ENCODE measurements at regions not wholly inside any gene's neighbourhood (a gene's known extent, or its start where the extent isn't known, plus 50 kb on each side); places are given as distances from the start of the nearest gene placed in this dataset.

GRCh38 chr11:112643416-112643815 lies 317.8 kb upstream of the NCAM1 start:
- no peaks in the 10 kb centered on the region for H3K27me3 ChIP-seq (ENCODE audit: control insufficient read depth, insufficient read depth, low read length)
- H2BK120ac ChIP-seq (ENCODE audit: low read depth, low read length) = no peak overlapping the region
- no peak overlapping the region for H3K4me2 ChIP-seq (ENCODE audit: low read depth, low read length)
- no peak overlapping the region for H4K5ac ChIP-seq (ENCODE audit: low read depth, low read length)
- H3K4ac ChIP-seq (ENCODE audit: low read depth, low read length) = no peak overlapping the region
- H3K9ac ChIP-seq (ENCODE audit: low read depth, low read length) = no peak overlapping the region
- BruUV-seq (replicated peaks) = no TSS peak
- no peaks in the 10 kb centered on the region for H4K20me1 ChIP-seq (ENCODE audit: insufficient read depth, low read length)
- no peak overlapping the region for H3K4me3 ChIP-seq (ENCODE audit: insufficient read depth, low read depth, low read length)
- no peak overlapping the region for H2BK15ac ChIP-seq (ENCODE audit: low read depth, low read length)
- H3K4me1 ChIP-seq (ENCODE audit: control insufficient read depth, insufficient read depth, low read length) = no peaks in the 10 kb centered on the region
- H3K9me3 ChIP-seq (ENCODE audit: control insufficient read depth, insufficient read depth, low read length) = no peaks in the 10 kb centered on the region
- DNase-seq (no peak), ATAC-seq (ENCODE audit: low read depth) (no peak)
- H4K8ac ChIP-seq (ENCODE audit: low read depth in 2 of 2, low read length in 2 of 2) = no peak overlapping the region
- H3K23ac ChIP-seq (ENCODE audit: low read depth, low read length) = no peak overlapping the region
- H2BK5ac ChIP-seq (ENCODE audit: low read depth, low read length, poor library complexity, severe bottlenecking) = no peak overlapping the region
- H2BK20ac ChIP-seq (ENCODE audit: low read depth, low read length) = no peak overlapping the region
- no peak overlapping the region for H2AFZ ChIP-seq (replicated peaks; ENCODE audit: low read length, poor library complexity)
- no peak overlapping the region for H3K14ac ChIP-seq (replicated peaks; ENCODE audit: low read depth, low read length)
- H2AK9ac ChIP-seq (replicated peaks; ENCODE audit: low read depth, low read length, poor library complexity) = no peak overlapping the region
- intact Hi-C loops (cut with micrococcal nuclease) = no loop called here
- H3K27ac ChIP-seq (ENCODE audit: insufficient read depth, low read length) = no peak overlapping the region
- POLR2A ChIA-PET (ENCODE audit: unreplicated experiment) = no interaction called here
- no peak overlapping the region for H2AK5ac ChIP-seq (ENCODE audit: low read depth, low read length)
- H3K36me3 ChIP-seq (ENCODE audit: control insufficient read depth, insufficient read depth, low read length) = no peaks in the 10 kb centered on the region
- CTCF ChIA-PET = no interaction called here
- H3K79me1 ChIP-seq (ENCODE audit: low read depth in 1 of 2, low read length in 2 of 2) = no peaks in the 10 kb centered on the region
- no peaks in the 10 kb centered on the region for H3K9me1 ChIP-seq (ENCODE audit: insufficient read depth, low read length)
- H3K56ac ChIP-seq (ENCODE audit: extremely low read depth, insufficient read depth, low read length) = no peak overlapping the region
- TF ChIP-seq MXI1 (IDR thresholded peaks at IDR 0.05; ENCODE audit: borderline replicate concordance, low read depth, low read length) (no peak), BHLHE40 (IDR thresholded peaks at IDR 0.05; ENCODE audit: low read depth, low read length) (no peak), CHD1 (IDR thresholded peaks at IDR 0.05; ENCODE audit: low read depth, low read length) (no peak), MAZ (IDR thresholded peaks at IDR 0.05; ENCODE audit: borderline replicate concordance, low read depth, low read length) (no peak), ELK1 (IDR thresholded peaks at IDR 0.05; ENCODE audit: borderline replicate concordance, low read depth, low read length) (no peak), FOS (IDR thresholded peaks at IDR 0.05; ENCODE audit: low read depth, low read length) (no peak), RCOR1 (IDR thresholded peaks at IDR 0.05; ENCODE audit: insufficient replicate concordance, low read length) (no peak), CTCF (conservative IDR thresholded peaks at IDR 0.05; ENCODE audit: low read depth, low read length) (no peak), SMC3 (IDR thresholded peaks at IDR 0.05; ENCODE audit: low read depth, low read length) (no peak)
- no peak overlapping the region for H4K91ac ChIP-seq (ENCODE audit: insufficient read depth, low read depth, low read length)
- H3K18ac ChIP-seq (ENCODE audit: low read depth, low read length) = no peak overlapping the region
- in situ Hi-C loops (cut with MboI; ENCODE audit: low sequenced_read_pairs) = no loop called here
- dilution Hi-C loops (cut with HindIII; ENCODE audit: low sequenced_read_pairs, unreplicated experiment) = no loop called here
